ENCODE measurements at regions not wholly inside any gene's neighbourhood (a gene's known extent, or its start where the extent isn't known, plus 50 kb on each side); places are given as distances from the start of the nearest gene placed in this dataset.

GRCh38 chr11:13141731-13142709 is 132.9 kb downstream of the RASSF10 start:
- Histone ChIP-seq H3K9me3 (peaks cover 8% of the 10 kb centered on the region), H3K36me3 (ENCODE audit: control insufficient read depth, insufficient read depth, low read length) (no peaks in the 10 kb centered on the region; the same call in 1 of the 2 replicates), H3K4me3 (ENCODE audit: low read depth, low read length) (no peak overlapping the region), H3K4me1 (peaks cover 66% of the 10 kb centered on the region), H3K27me3 (replicated peaks; ENCODE audit: control insufficient read depth, insufficient read depth, low read length) (no peaks in the 10 kb centered on the region)
- H3K36me3 Mint-ChIP-seq (ENCODE audit: insufficient read depth, unreplicated experiment) = peaks cover 5% of the 10 kb centered on the region
- H3K4me3 Mint-ChIP-seq (ENCODE audit: unreplicated experiment) = peak overlapping the region; percentile 11
- peaks cover 44% of the 10 kb centered on the region for H3K4me1 Mint-ChIP-seq (ENCODE audit: low read depth, unreplicated experiment)
- peak in 1 of 2 experiments; percentile 40 for DNase-seq
- peak overlapping the region; percentile 72 for H3K27ac Mint-ChIP-seq (ENCODE audit: unreplicated experiment)
- H3K27me3 Mint-ChIP-seq (ENCODE audit: insufficient read depth, unreplicated experiment) = no peaks in the 10 kb centered on the region
- BruUV-seq (replicated peaks) = no TSS peak
- H3K9me3 Mint-ChIP-seq (ENCODE audit: unreplicated experiment) = peaks cover 10% of the 10 kb centered on the region
- intact Hi-C loops (cut with micrococcal nuclease; ENCODE audit: unreplicated experiment) = loop anchor here (2.0 kb wide), 2 partner anchors 27 to 133 kb away; partner anchors contain the start of gene RASSF10
- CTCF ChIA-PET = interaction anchor here (1.1 kb wide), 1 partner anchor 10 kb away, joined by 3 read pairs; no protein-coding TSS in a partner anchor
- POLR2A ChIA-PET = no interaction called here
- TF ChIP-seq, protein P1, sequence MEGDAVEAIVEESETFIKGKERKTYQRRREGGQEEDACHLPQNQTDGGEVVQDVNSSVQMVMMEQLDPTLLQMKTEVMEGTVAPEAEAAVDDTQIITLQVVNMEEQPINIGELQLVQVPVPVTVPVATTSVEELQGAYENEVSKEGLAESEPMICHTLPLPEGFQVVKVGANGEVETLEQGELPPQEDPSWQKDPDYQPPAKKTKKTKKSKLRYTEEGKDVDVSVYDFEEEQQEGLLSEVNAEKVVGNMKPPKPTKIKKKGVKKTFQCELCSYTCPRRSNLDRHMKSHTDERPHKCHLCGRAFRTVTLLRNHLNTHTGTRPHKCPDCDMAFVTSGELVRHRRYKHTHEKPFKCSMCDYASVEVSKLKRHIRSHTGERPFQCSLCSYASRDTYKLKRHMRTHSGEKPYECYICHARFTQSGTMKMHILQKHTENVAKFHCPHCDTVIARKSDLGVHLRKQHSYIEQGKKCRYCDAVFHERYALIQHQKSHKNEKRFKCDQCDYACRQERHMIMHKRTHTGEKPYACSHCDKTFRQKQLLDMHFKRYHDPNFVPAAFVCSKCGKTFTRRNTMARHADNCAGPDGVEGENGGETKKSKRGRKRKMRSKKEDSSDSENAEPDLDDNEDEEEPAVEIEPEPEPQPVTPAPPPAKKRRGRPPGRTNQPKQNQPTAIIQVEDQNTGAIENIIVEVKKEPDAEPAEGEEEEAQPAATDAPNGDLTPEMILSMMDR (IDR thresholded peaks at IDR 0.05; ENCODE audit: insufficient read depth in 1 of 2, low read depth in 1 of 2, low read length in 1 of 2, severe bottlenecking in 1 of 2, unreplicated experiment in 1 of 2) = no peak

GRCh38 chr11:13143486-13144297 is 133.9 kb upstream of the BMAL1 start:
- H3K36me3 ChIP-seq (ENCODE audit: control insufficient read depth, insufficient read depth, low read length) = no peaks in the 10 kb centered on the region; the same call in 1 of the 2 replicates
- DNase-seq = peak; percentile 45 to 47
- Mint-ChIP-seq H3K36me3 (ENCODE audit: insufficient read depth, unreplicated experiment) (peaks cover 5% of the 10 kb centered on the region), H3K27ac (ENCODE audit: unreplicated experiment) (no peak overlapping the region), H3K4me1 (ENCODE audit: low read depth, unreplicated experiment) (peaks cover 37% of the 10 kb centered on the region), H3K9me3 (ENCODE audit: unreplicated experiment) (no peaks in the 10 kb centered on the region), H3K27me3 (ENCODE audit: insufficient read depth, unreplicated experiment) (no peaks in the 10 kb centered on the region), H3K4me3 (ENCODE audit: unreplicated experiment) (no peak overlapping the region)
- intact Hi-C loops (cut with micrococcal nuclease; ENCODE audit: unreplicated experiment) = no loop called here
- H3K9me3 ChIP-seq = peaks cover 8% of the 10 kb centered on the region
- no peak overlapping the region for H3K4me3 ChIP-seq (ENCODE audit: low read depth, low read length)
- H3K27me3 ChIP-seq (replicated peaks; ENCODE audit: control insufficient read depth, insufficient read depth, low read length) = no peaks in the 10 kb centered on the region
- POLR2A ChIA-PET = no interaction called here
- TF ChIP-seq, protein P1 (IDR thresholded peaks at IDR 0.05; ENCODE audit: insufficient read depth in 1 of 2, low read depth in 1 of 2, low read length in 1 of 2, severe bottlenecking in 1 of 2, unreplicated experiment in 1 of 2) = no peak
- peaks cover 52% of the 10 kb centered on the region for H3K4me1 ChIP-seq
- CTCF ChIA-PET = no interaction called here
- BruUV-seq (replicated peaks) = no TSS peak

DNA sequence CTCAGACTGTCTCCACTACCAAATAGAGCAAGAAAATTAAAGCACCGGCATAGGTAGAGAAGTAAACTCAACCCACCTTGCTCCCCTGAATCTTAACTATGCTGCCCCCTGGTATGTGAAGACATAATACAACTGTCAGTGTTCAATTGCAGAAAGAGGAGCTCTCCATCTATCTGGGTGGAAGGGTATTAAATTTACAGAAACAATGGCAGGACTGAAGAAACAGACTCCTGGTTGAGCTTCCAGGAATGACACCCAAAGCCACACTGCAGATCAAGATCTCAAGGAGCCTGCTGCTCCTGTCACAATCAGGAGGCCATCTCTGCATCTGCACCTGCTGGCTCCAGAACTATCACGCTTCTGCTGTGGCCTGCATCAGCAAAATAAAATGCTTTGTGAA is 132.1 kb upstream of the BMAL1 start:
- Histone ChIP-seq H3K36me3 (ENCODE audit: control insufficient read depth, insufficient read depth, low read length) (no peaks in the 10 kb centered on the region; the same call in 1 of the 2 replicates), H3K4me3 (ENCODE audit: low read depth, low read length) (no peak overlapping the region), H3K4me1 (peaks cover 36% of the 10 kb centered on the region), H3K27me3 (replicated peaks; ENCODE audit: control insufficient read depth, insufficient read depth, low read length) (no peaks in the 10 kb centered on the region), H3K9me3 (no peaks in the 10 kb centered on the region)
- Mint-ChIP-seq H3K27me3 (ENCODE audit: insufficient read depth, unreplicated experiment) (no peaks in the 10 kb centered on the region), H3K4me1 (ENCODE audit: low read depth, unreplicated experiment) (peaks cover 23% of the 10 kb centered on the region), H3K27ac (ENCODE audit: unreplicated experiment) (no peak overlapping the region), H3K9me3 (ENCODE audit: unreplicated experiment) (no peaks in the 10 kb centered on the region), H3K4me3 (ENCODE audit: unreplicated experiment) (no peak overlapping the region), H3K36me3 (ENCODE audit: insufficient read depth, unreplicated experiment) (peaks cover 5% of the 10 kb centered on the region)
- POLR2A ChIA-PET = no interaction called here
- no peak for DNase-seq
- intact Hi-C loops (cut with micrococcal nuclease; ENCODE audit: unreplicated experiment) = no loop called here
- TF ChIP-seq, protein P1 (IDR thresholded peaks at IDR 0.05; ENCODE audit: insufficient read depth in 1 of 2, low read depth in 1 of 2, low read length in 1 of 2, severe bottlenecking in 1 of 2, unreplicated experiment in 1 of 2) = no peak
- BruUV-seq (replicated peaks) = no TSS peak
- CTCF ChIA-PET = interaction anchor here (0.5 to 0.7 kb wide), 3 partner anchors 31 to 453 kb away, joined by 3 to 6 read pairs (median 4); no protein-coding TSS in a partner anchor
